ENCODE measurements at regions not wholly inside any gene's neighbourhood (a gene's known extent, or its start where the extent isn't known, plus 50 kb on each side); places are given as distances from the start of the nearest gene placed in this dataset.

DNA sequence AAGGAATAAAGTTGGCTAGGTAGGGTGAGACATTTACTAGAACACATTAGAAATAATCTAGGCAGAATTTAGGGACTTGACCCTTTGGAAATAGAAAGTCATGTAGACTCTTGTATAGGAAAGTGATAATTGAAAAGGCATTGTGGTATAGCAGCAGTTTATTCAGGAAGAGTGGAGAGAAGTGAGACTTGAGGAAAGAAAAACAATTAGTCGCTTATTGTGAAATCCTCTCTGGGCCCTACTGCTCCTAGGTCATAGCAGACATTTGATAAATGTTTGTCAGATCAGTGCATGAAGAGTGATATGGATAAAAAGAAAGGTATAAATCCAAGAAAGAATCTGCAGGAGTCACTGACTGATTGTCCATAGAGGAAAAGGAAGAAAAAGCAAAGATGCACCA lies 337.6 kb downstream of the HNRNPD start:
- intact Hi-C loops (cut with micrococcal nuclease) = no loop called here
- ChIA-PET CTCF (no interaction called here), POLR2A (no interaction called here)
- Mint-ChIP-seq H3K27me3 (peaks cover 17% of the 10 kb centered on the region), H3K4me3 (no peak overlapping the region), H3K36me3 (no peaks in the 10 kb centered on the region), H3K9me3 (no peaks in the 10 kb centered on the region), H3K4me1 (ENCODE audit: low read depth) (no peaks in the 10 kb centered on the region), H3K27ac (no peak overlapping the region)
- DNase-seq = no peak

DNA sequence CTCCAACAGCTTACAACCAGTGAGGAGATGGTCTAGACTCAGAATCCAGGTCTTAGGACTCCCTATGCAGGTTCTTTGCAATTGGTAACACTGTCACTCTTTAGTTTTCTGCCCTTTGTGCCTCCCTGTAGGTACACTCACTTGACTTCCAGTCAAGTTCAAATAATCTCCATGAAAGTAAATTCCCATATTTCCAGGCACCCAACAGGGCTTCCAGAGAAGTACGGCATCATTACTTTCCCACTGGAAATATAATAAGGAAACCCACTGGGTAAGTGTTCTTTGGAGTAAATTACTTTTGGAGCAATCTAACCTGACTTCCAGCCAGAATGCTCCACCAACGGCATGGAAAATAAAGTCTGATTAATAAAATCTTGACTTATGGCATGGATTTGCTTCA lies 338.9 kb downstream of the HNRNPD start:
- Mint-ChIP-seq H3K4me3 (no peak overlapping the region), H3K9me3 (no peaks in the 10 kb centered on the region), H3K27me3 (peaks cover 15% of the 10 kb centered on the region), H3K27ac (no peak overlapping the region), H3K4me1 (ENCODE audit: low read depth) (no peaks in the 10 kb centered on the region), H3K36me3 (no peaks in the 10 kb centered on the region)
- intact Hi-C loops (cut with micrococcal nuclease) = no loop called here
- ChIA-PET POLR2A (no interaction called here), CTCF (no interaction called here)
- DNase-seq = no peak

DNA sequence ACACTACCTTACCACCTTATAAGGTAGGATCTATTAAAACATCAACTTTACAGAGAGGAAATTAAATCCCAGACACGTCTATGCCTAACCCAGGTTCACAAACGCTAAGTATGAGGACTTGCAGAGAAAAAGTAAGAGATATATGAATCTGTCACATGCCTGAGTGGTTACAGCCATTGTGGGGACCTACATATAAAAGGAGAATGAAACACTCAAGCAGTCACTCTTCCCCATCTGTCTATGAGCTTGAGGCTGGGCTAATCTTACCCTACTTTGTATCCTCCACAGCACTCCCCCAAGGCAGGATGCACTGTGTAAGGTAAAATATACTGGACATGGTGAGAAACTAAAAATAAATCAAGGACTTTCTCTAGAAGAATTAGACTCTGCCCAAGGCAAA lies 339.9 kb downstream of the HNRNPD start:
- intact Hi-C loops (cut with micrococcal nuclease) = no loop called here
- H3K27me3 Mint-ChIP-seq = peaks cover 11% of the 10 kb centered on the region
- POLR2A ChIA-PET = no interaction called here
- no peak for DNase-seq
- CTCF ChIA-PET = no interaction called here
- no peaks in the 10 kb centered on the region for H3K9me3 Mint-ChIP-seq
- H3K4me3 Mint-ChIP-seq = no peak overlapping the region
- H3K36me3 Mint-ChIP-seq = no peaks in the 10 kb centered on the region
- H3K27ac Mint-ChIP-seq = no peak overlapping the region
- H3K4me1 Mint-ChIP-seq (ENCODE audit: low read depth) = no peaks in the 10 kb centered on the region

DNA sequence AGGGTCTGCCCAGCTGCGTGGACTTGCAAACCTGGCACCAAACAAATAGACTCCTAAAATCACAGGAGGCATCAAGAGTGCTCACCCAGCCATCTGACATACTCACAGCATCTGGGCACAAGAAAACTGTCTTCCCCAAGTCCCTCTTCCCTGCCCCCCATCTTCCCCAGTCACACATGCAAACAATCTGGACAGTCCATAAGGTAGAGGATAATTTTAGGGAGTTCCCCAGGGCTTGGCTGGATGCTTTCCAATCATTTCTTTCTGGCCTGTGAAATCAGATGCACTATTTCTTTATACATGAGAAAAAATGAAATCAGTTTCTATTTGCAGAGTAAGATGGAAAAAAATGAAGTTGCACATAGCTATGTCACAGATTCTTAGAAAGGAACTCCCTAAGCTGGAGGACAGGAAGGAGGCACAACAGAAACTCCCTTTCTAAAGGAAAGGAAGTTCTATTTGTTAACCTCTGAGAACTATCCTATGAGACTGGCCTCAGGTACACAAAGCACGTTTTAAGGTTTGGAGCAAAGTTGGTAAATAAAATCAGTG lies 342.3 kb downstream of the HNRNPD start:
- no peak for DNase-seq
- CTCF ChIA-PET = no interaction called here
- POLR2A ChIA-PET = no interaction called here
- Mint-ChIP-seq H3K27me3 (peaks cover 5% of the 10 kb centered on the region), H3K4me1 (ENCODE audit: low read depth) (no peaks in the 10 kb centered on the region), H3K36me3 (no peaks in the 10 kb centered on the region), H3K4me3 (no peak overlapping the region), H3K9me3 (no peaks in the 10 kb centered on the region), H3K27ac (no peak overlapping the region)
- intact Hi-C loops (cut with micrococcal nuclease) = no loop called here

DNA sequence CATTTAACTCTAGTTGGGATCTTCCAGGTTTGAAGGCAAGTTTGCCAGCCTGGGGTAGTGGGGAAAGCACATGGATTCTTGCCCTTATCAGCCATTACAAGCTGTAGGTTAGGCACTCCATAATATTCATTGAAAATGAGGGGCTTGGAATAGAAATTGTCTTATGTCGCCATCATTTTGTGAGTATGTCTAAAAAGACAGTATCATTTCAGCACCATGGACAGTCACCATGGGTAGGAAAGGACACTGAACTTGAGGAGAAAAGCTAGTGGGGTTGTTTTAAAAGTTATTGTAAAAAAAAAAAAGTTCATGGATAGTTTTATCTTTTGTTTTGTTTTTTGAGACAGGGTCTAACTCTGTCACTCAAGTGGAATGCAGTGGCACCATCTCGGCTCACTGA lies 356.1 kb downstream of the HNRNPD start:
- no peaks in the 10 kb centered on the region for H3K36me3 Mint-ChIP-seq
- POLR2A ChIA-PET = no interaction called here
- no peak overlapping the region for H3K27ac Mint-ChIP-seq
- no peak for DNase-seq
- peaks cover 8% of the 10 kb centered on the region for H3K9me3 Mint-ChIP-seq
- H3K27me3 Mint-ChIP-seq = peaks cover 8% of the 10 kb centered on the region
- no peak overlapping the region for H3K4me3 Mint-ChIP-seq
- CTCF ChIA-PET = interaction anchor here (0.5 kb wide), 1 partner anchor 188 kb away, joined by 3 read pairs; no protein-coding TSS in a partner anchor
- no peaks in the 10 kb centered on the region for H3K4me1 Mint-ChIP-seq (ENCODE audit: low read depth)
- intact Hi-C loops (cut with micrococcal nuclease) = no loop called here

DNA sequence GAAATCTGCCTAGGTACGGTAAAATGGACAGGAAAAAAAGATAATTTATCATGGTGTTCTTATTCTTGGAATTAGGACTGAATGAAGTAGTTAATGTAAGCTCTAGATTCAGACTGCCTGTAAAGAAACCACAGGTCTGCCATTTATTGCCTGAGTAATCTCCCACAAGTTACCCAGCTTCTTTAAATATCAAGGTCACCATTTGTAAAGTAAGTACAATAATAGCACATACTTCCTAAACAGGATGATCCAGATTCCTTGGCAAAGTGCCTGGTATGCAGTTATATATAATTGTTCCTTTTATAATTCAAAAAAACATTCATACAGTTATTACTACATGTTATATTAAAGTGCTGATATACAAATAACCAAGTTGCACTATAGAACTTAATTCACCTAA lies 368.6 kb downstream of the HNRNPD start:
- intact Hi-C loops (cut with micrococcal nuclease) = no loop called here
- H3K9me3 Mint-ChIP-seq = peaks cover 3% of the 10 kb centered on the region
- H3K27ac Mint-ChIP-seq = no peak overlapping the region
- no peaks in the 10 kb centered on the region for H3K4me1 Mint-ChIP-seq (ENCODE audit: low read depth)
- POLR2A ChIA-PET = no interaction called here
- no peak for DNase-seq
- H3K4me3 Mint-ChIP-seq = no peak overlapping the region
- peaks cover 2% of the 10 kb centered on the region for H3K36me3 Mint-ChIP-seq
- CTCF ChIA-PET = no interaction called here
- peaks cover 16% of the 10 kb centered on the region for H3K27me3 Mint-ChIP-seq

DNA sequence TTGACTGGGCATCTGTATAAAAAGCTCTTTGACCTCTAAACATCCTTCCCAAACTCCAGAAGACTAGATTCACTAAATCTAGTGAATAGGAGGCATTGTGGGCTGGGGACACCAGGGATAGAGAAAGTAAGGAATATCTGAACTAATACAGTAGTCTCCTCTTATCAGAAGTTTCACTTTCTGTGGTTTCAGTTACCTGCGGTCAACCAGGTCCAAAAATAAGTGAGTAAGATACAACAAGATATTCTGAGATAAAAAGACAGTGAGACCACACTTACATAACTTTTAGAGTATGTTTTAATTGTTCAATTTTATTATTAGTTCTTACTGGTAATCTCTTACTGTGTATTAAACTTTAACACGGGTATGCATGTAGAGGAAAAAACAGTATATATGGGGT lies 376.5 kb downstream of the HNRNPD start:
- peaks cover 3% of the 10 kb centered on the region for H3K9me3 Mint-ChIP-seq
- no peak for DNase-seq
- H3K36me3 Mint-ChIP-seq = no peaks in the 10 kb centered on the region
- no peaks in the 10 kb centered on the region for H3K4me1 Mint-ChIP-seq (ENCODE audit: low read depth)
- intact Hi-C loops (cut with micrococcal nuclease) = no loop called here
- no peak overlapping the region for H3K27ac Mint-ChIP-seq
- ChIA-PET POLR2A (no interaction called here), CTCF (no interaction called here)
- no peak overlapping the region for H3K4me3 Mint-ChIP-seq
- H3K27me3 Mint-ChIP-seq = no peaks in the 10 kb centered on the region

DNA sequence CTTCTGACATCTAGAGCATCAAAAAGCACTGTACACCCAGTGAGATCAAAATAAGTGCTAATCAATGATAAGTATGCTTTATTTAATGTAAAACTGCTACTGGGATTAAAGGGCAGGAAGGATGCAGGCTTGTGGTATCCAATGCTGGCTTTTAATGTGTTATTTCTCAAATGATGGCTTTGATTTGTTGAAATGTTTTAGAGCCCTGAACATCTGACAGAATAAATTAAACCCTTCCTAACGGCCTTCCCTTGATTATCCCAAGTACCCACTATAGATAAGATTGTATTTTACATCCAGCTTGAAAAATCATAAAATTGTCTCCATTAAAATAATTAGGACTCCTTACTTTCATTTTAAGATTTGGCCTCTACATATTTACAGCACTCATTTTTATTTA lies 382.9 kb downstream of the HNRNPD start:
- CTCF ChIA-PET = no interaction called here
- H3K4me3 Mint-ChIP-seq = no peak overlapping the region
- no peaks in the 10 kb centered on the region for H3K36me3 Mint-ChIP-seq
- DNase-seq = no peak
- H3K27ac Mint-ChIP-seq = no peak overlapping the region
- POLR2A ChIA-PET = no interaction called here
- no peaks in the 10 kb centered on the region for H3K9me3 Mint-ChIP-seq
- intact Hi-C loops (cut with micrococcal nuclease) = no loop called here
- no peaks in the 10 kb centered on the region for H3K4me1 Mint-ChIP-seq (ENCODE audit: low read depth)
- peaks cover 6% of the 10 kb centered on the region for H3K27me3 Mint-ChIP-seq

DNA sequence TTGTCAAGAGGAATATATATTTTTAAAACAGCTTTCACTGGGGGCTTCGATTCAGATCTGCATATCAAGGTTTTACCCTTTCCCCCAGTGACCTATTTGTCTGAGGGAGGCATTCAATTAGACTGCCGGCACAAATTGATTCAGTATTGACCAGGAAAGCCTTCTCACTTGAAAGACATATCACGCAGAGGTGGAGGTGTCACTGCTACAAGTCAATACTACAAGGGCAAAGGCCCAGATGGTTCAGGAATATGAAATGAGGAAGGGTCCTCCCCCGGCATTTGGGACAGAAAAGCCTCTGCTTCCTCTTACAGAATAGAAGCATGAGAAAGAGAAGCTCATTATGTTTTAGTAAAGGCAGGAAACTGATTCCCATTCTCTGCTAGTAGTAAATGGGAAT lies 383.6 kb downstream of the HNRNPD start:
- Mint-ChIP-seq H3K36me3 (no peaks in the 10 kb centered on the region), H3K4me3 (no peak overlapping the region), H3K4me1 (ENCODE audit: low read depth) (no peaks in the 10 kb centered on the region), H3K27me3 (peaks cover 8% of the 10 kb centered on the region), H3K9me3 (no peaks in the 10 kb centered on the region), H3K27ac (no peak overlapping the region)
- POLR2A ChIA-PET = no interaction called here
- CTCF ChIA-PET = no interaction called here
- DNase-seq = no peak
- intact Hi-C loops (cut with micrococcal nuclease) = no loop called here

DNA sequence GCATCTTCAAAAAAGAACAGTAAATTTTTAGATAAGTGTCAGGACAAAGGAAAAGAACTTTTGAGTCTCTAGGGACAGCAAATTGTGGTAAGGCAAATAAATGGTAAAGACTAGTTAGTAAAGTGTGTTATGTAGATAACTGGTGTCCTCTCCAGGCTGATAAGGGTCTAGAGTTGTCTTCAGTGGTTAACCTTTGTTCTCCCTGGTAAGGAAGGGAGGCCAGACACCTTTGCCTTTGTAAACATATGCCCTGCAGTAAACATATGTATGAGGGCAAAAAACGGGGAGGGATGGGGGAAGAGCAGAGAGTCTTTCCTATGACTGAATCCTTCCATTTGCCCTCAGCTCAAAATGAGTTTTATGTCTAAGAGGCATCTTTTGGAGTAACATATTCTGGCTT lies 384.6 kb downstream of the HNRNPD start:
- CTCF ChIA-PET = interaction anchor here (0.6 kb wide), 1 partner anchor 554 kb away, joined by 3 read pairs; no protein-coding TSS in a partner anchor
- intact Hi-C loops (cut with micrococcal nuclease) = no loop called here
- H3K27ac Mint-ChIP-seq = no peak overlapping the region

DNA sequence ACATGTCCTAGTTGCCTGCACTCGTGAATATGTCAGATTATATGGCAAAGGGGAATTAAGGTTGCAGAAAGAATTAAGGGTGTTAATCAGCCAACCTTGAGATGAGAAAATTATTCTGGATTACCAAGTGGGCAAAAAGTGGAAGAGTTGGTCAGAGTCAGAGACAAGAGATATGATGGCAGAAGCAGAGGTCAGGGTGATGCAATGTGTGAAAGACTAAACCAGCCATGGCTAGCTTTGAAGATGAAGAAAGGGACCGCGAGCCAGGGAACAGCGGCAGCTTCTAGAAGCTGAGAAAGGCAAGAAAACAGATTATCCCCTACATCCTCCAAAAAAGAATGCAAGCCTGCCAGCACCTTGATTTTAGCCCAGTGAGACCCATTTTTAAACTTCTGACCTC lies 385.6 kb downstream of the HNRNPD start:
- Mint-ChIP-seq H3K9me3 (no peaks in the 10 kb centered on the region), H3K27ac (no peak overlapping the region), H3K4me1 (ENCODE audit: low read depth) (no peaks in the 10 kb centered on the region), H3K36me3 (no peaks in the 10 kb centered on the region), H3K4me3 (no peak overlapping the region), H3K27me3 (peaks cover 8% of the 10 kb centered on the region)
- ChIA-PET POLR2A (no interaction called here), CTCF (no interaction called here)
- intact Hi-C loops (cut with micrococcal nuclease) = no loop called here
- DNase-seq = no peak

More for the DNA sequence above, 384.6 kb downstream of the HNRNPD start:
- DNase-seq = no peak
- Mint-ChIP-seq H3K27me3 (peaks cover 8% of the 10 kb centered on the region), H3K4me1 (ENCODE audit: low read depth) (no peaks in the 10 kb centered on the region), H3K36me3 (no peaks in the 10 kb centered on the region), H3K4me3 (no peak overlapping the region), H3K9me3 (no peaks in the 10 kb centered on the region)
- POLR2A ChIA-PET = no interaction called here

DNA sequence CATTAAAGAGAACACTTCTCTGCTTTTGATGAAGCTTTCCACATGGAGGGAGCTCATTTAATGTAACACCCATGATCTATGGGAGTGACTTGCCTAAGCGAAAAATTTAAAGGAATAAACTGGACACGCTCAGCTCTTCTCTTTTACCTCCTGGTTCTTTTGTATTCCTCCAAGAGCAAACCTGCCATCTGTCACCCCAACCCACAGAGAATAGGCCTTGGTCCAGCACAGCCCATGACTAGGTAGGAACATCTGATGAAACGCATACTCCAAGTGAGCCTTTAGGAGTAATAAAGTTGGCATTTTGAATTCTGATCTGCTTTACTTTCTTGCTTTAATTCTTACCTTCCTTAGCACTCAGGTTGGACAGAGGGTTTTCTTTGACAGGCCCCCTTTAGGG lies 389.0 kb downstream of the HNRNPD start:
- H3K4me3 Mint-ChIP-seq = no peak overlapping the region
- H3K27ac Mint-ChIP-seq = no peak overlapping the region
- peaks cover 8% of the 10 kb centered on the region for H3K27me3 Mint-ChIP-seq
- H3K36me3 Mint-ChIP-seq = no peaks in the 10 kb centered on the region
- ChIA-PET CTCF (no interaction called here), POLR2A (no interaction called here)
- no peaks in the 10 kb centered on the region for H3K4me1 Mint-ChIP-seq (ENCODE audit: low read depth)
- H3K9me3 Mint-ChIP-seq = no peaks in the 10 kb centered on the region
- DNase-seq = no peak
- intact Hi-C loops (cut with micrococcal nuclease) = no loop called here

DNA sequence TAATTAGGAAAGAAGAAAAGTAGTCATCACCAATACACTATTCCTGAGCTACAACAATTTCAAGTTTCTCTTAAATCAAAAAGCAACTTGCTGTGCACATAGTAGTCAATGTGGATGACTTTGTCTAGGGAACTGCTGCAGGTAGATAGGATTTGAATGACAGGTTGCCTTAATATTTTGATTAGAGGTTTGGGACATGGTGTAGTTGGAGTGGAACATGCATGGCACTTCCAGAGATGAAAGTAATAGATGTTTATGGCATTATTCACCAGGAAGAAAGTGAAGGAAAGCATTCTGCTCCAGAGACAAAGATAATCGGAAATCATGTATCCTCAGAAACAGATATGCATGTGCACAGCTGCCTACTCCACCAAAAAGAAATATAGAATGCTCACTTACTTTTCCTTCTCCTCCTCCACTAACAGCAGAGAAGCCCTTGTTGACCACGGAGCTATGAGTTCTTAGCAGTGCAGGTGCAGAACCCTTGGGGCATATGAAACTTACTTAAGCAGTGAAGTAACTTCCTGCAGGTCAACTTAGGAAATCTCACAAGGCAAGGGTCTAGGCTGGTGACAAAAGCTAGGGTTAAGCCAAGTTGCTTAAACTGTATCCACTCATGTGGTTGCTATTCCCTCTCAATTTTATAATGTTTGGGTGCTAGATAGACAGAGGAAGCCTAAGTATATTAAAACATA lies 390.8 kb downstream of the HNRNPD start:
- no peak for DNase-seq
- ChIA-PET CTCF (no interaction called here), POLR2A (no interaction called here)
- H3K36me3 Mint-ChIP-seq = no peaks in the 10 kb centered on the region
- H3K27ac Mint-ChIP-seq = no peak overlapping the region
- peaks cover 3% of the 10 kb centered on the region for H3K27me3 Mint-ChIP-seq
- H3K9me3 Mint-ChIP-seq = no peaks in the 10 kb centered on the region
- no peaks in the 10 kb centered on the region for H3K4me1 Mint-ChIP-seq (ENCODE audit: low read depth)
- intact Hi-C loops (cut with micrococcal nuclease) = no loop called here
- no peak overlapping the region for H3K4me3 Mint-ChIP-seq

Measured in activated CD4-positive, alpha-beta memory T cell treated with anti-CD3 and anti-CD28 coated beads for 36 hours (primary cell).